GM23338 (cell line): ENCODE measurements at regions not wholly inside any gene's neighbourhood (a gene's known extent, or its start where the extent isn't known, plus 50 kb on each side); places are given as distances from the start of the nearest gene placed in this dataset.

Experiments used
- ATAC-seq: fragments of 200-7000 bp; cut with Tn5 transposase; 3 replicates; pipeline ENCODE4 v1.9.1; 2020
- DNase-seq: peaks from one replicate; pipeline ENCODE4 v3.0.0-alpha.2; 2015; ENCODE audit warnings: low spot score
- H2AFZ ChIP-seq: fragments of 200-600 bp; sonication (generic); 2 replicates; pipeline ENCODE4 v1.8.0; 2016; ENCODE audit warnings: antibody characterized with exemption, mild to moderate bottlenecking, moderate library complexity
- H3F3A ChIP-seq: fragments of 200-600 bp; sonication (generic); replicated peaks from 2 replicates; pipeline ENCODE4 v1.8.0; 2017; ENCODE audit warnings: antibody characterized with exemption, mixed run types, low read depth
- H3K27ac ChIP-seq: fragments of 200-600 bp; sonication (generic); 2 replicates; pipeline ENCODE4 v1.6.1; 2016; ENCODE audit warnings: low read depth
- H3K27me3 ChIP-seq: fragments of 200-600 bp; sonication (generic); 2 replicates; pipeline ENCODE4 v1.8.0; 2016; ENCODE audit warnings: mild to moderate bottlenecking, mixed run types, moderate library complexity; ENCODE audit not compliant: insufficient read depth
- H3K36me3 ChIP-seq: fragments of 200-600 bp; sonication (generic); 2 replicates; pipeline ENCODE4 v1.8.0; 2016; ENCODE audit warnings: mild to moderate bottlenecking; ENCODE audit not compliant: insufficient read depth
- H3K4me1 ChIP-seq: fragments of 200-600 bp; sonication (generic); 2 replicates; pipeline ENCODE4 v1.8.0; 2016; ENCODE audit warnings: mild to moderate bottlenecking, moderate library complexity; ENCODE audit not compliant: insufficient read depth
- H3K4me2 ChIP-seq: fragments of 200-600 bp; sonication (generic); 2 replicates; pipeline ENCODE4 v1.7.1; 2017; ENCODE audit warnings: mixed run types
- H3K4me3 ChIP-seq: fragments of 200-600 bp; sonication (generic); 2 replicates; pipeline ENCODE4 v1.6.1; 2016; ENCODE audit warnings: mixed run types
- H3K79me2 ChIP-seq: fragments of 200-600 bp; sonication (generic); replicated peaks from 2 replicates; pipeline ENCODE4 v1.8.0; 2017; ENCODE audit warnings: mild to moderate bottlenecking; ENCODE audit not compliant: insufficient read depth
- H3K9me2 ChIP-seq: fragments of 200-600 bp; sonication (generic); 2 replicates; pipeline ENCODE4 v1.8.0; 2017; ENCODE audit not compliant: insufficient read depth
- H4K20me1 ChIP-seq: fragments of 200-600 bp; sonication (generic); replicated peaks from 2 replicates; pipeline ENCODE4 v1.8.0; 2017; ENCODE audit warnings: mild to moderate bottlenecking; ENCODE audit not compliant: insufficient read depth
- H3K27ac Mint-ChIP-seq: 2 replicates; pipeline ENCODE4 v1.8.0; 2020; ENCODE audit warnings: inconsistent platforms, mild to moderate bottlenecking, moderate library complexity, mixed read lengths
- H3K27me3 Mint-ChIP-seq: 3 replicates; pipeline ENCODE4 v1.8.0; 2022; ENCODE audit warnings: low read depth, mild to moderate bottlenecking, moderate library complexity, mixed read lengths, inconsistent platforms; ENCODE audit not compliant: insufficient read depth, poor library complexity
- H3K36me3 Mint-ChIP-seq: 3 replicates; pipeline ENCODE4 v1.8.0; 2021; ENCODE audit warnings: low read depth, mild to moderate bottlenecking, inconsistent platforms, moderate library complexity, mixed read lengths
- H3K4me1 Mint-ChIP-seq: 3 replicates; pipeline ENCODE4 v1.8.0; 2020; ENCODE audit warnings: mild to moderate bottlenecking, inconsistent platforms, mixed read lengths
- H3K4me3 Mint-ChIP-seq: 3 replicates; pipeline ENCODE4 v1.8.0; 2021; ENCODE audit warnings: moderate library complexity, mild to moderate bottlenecking, inconsistent platforms, mixed read lengths
- H3K9me3 Mint-ChIP-seq: 3 replicates; pipeline ENCODE4 v1.8.0; 2020; ENCODE audit warnings: moderate library complexity, mild to moderate bottlenecking, inconsistent platforms, mixed read lengths
- ETS1 ChIP-seq: IDR thresholded peaks from 2 replicates; pipeline ENCODE4 v1.6.1; 2016; ENCODE audit warnings: antibody characterized with exemption
- EZH2 ChIP-seq: fragments of 200-600 bp; sonication (generic); IDR thresholded peaks from one replicate; pipeline ENCODE4 v1.8.0; 2017; ENCODE audit warnings: antibody characterized with exemption, mild to moderate bottlenecking, low read depth; ENCODE audit not compliant: unreplicated experiment
- EZH2phosphoT487 ChIP-seq: fragments of 200-600 bp; sonication (generic); IDR thresholded peaks from one replicate; pipeline ENCODE4 v1.8.1; 2018; ENCODE audit warnings: antibody characterized with exemption; ENCODE audit not compliant: unreplicated experiment
- JUNB ChIP-seq: IDR thresholded peaks from one replicate; pipeline ENCODE4 v1.6.1; 2016; ENCODE audit warnings: antibody characterized with exemption; ENCODE audit not compliant: unreplicated experiment
- NANOG ChIP-seq: IDR thresholded peaks from 2 replicates; pipeline ENCODE4 v1.6.1; 2016; ENCODE audit warnings: antibody characterized with exemption, borderline replicate concordance
- POLR2AphosphoS5 ChIP-seq: IDR thresholded peaks from 2 replicates; pipeline ENCODE4 v1.6.1; 2016; ENCODE audit warnings: antibody characterized with exemption, low read depth
- STAT1 ChIP-seq: IDR thresholded peaks from one replicate; pipeline ENCODE4 v1.6.1; 2016; ENCODE audit warnings: antibody characterized with exemption; ENCODE audit not compliant: unreplicated experiment
- ZNF114 ChIP-seq: fragments of 250-450 bp; sonication (Bioruptor Pico); IDR thresholded peaks from 2 replicates; pipeline ENCODE4 v1.5.0; 2020; ENCODE audit warnings: mild to moderate bottlenecking, moderate library complexity
- ZNF331 ChIP-seq: fragments of 250-450 bp; sonication (Bioruptor Pico); IDR thresholded peaks from 2 replicates; pipeline ENCODE4 v1.5.0; 2020; ENCODE audit warnings: low read depth, mild to moderate bottlenecking, moderate library complexity
- TF ChIP-seq, protein P1 (sequence below): IDR thresholded peaks from one replicate; pipeline ENCODE4 v1.6.1; 2018; ENCODE audit warnings: antibody characterized with exemption; ENCODE audit not compliant: unreplicated experiment
- TF ChIP-seq, protein P2 (sequence below), 2 experiments: fragments of 200-600 bp in 1 of 2; sonication (generic) in 1 of 2; conservative IDR thresholded peaks; 2 replicates each; pipeline versions ENCODE4 v1.5.1 to v1.6.1; 2016 to 2017; ENCODE audit warnings: antibody characterized with exemption in 2 of 2, low read depth in 2 of 2, mild to moderate bottlenecking in 2 of 2, moderate library complexity in 1 of 2

GRCh38 chr5:60336491-60336890 is 363.5 kb downstream of the DEPDC1B start:
- no peak overlapping the region for H3K27ac ChIP-seq
- no peaks in the 10 kb centered on the region; the same call in 2 of the 3 replicates for H3K4me1 Mint-ChIP-seq
- no peaks in the 10 kb centered on the region for H3K79me2 ChIP-seq
- no peaks in the 10 kb centered on the region for H3K9me3 Mint-ChIP-seq
- no peak for TF ChIP-seq NANOG
- no peak for TF ChIP-seq EZH2
- no peaks in the 10 kb centered on the region for H3K27me3 ChIP-seq
- no peaks in the 10 kb centered on the region for H3K36me3 ChIP-seq
- no peaks in the 10 kb centered on the region; the same call in 1 of the 2 replicates for H4K20me1 ChIP-seq
- H3K36me3 Mint-ChIP-seq = no peaks in the 10 kb centered on the region
- H3F3A ChIP-seq = no peaks in the 10 kb centered on the region
- no peaks in the 10 kb centered on the region for H3K27me3 Mint-ChIP-seq
- no peaks in the 10 kb centered on the region for H3K4me1 ChIP-seq
- no peak overlapping the region for H3K27ac Mint-ChIP-seq
- no peak overlapping the region for H3K4me2 ChIP-seq
- ATAC-seq (no peak), DNase-seq (no peak)
- H3K9me2 ChIP-seq = no peaks in the 10 kb centered on the region
- no peak overlapping the region for H3K4me3 Mint-ChIP-seq
- no peak overlapping the region for H2AFZ ChIP-seq
- no peak overlapping the region for H3K4me3 ChIP-seq

DNA sequence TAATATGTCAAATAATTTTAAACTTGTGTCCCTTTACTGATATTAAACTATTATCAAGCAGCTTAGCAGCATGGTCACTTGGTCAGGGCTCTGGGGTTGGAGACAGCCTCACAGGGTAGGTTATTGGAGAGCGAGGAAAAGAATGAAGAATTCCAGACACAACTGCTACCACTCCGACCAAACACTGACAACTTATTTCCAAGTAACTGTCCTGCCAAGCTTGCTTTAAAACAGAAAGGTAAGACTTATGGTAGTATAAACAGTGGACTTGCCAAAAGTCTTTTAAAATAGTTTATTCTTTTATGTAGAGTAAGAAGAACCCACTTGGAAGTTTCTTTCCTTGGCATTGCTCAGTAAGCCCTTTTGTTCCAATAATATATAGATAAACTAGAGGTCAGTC is 364.1 kb downstream of the DEPDC1B start:
- H4K20me1 ChIP-seq = no peaks in the 10 kb centered on the region; the same call in 1 of the 2 replicates
- Mint-ChIP-seq H3K27ac (no peak overlapping the region), H3K9me3 (no peaks in the 10 kb centered on the region), H3K36me3 (no peaks in the 10 kb centered on the region), H3K4me3 (no peak overlapping the region), H3K27me3 (no peaks in the 10 kb centered on the region), H3K4me1 (peaks cover 4% of the 10 kb centered on the region; the same call in 2 of the 3 replicates)
- H3K79me2 ChIP-seq = no peaks in the 10 kb centered on the region
- no peak for ATAC-seq
- H2AFZ ChIP-seq = no peak overlapping the region
- no peaks in the 10 kb centered on the region for H3F3A ChIP-seq
- no peak overlapping the region for H3K4me3 ChIP-seq
- no peak overlapping the region for H3K4me2 ChIP-seq
- H3K36me3 ChIP-seq = no peaks in the 10 kb centered on the region
- no peaks in the 10 kb centered on the region for H3K9me2 ChIP-seq
- H3K27me3 ChIP-seq = no peaks in the 10 kb centered on the region
- DNase-seq = no peak
- H3K4me1 ChIP-seq = no peaks in the 10 kb centered on the region
- H3K27ac ChIP-seq = no peak overlapping the region
- TF ChIP-seq, protein P1, sequence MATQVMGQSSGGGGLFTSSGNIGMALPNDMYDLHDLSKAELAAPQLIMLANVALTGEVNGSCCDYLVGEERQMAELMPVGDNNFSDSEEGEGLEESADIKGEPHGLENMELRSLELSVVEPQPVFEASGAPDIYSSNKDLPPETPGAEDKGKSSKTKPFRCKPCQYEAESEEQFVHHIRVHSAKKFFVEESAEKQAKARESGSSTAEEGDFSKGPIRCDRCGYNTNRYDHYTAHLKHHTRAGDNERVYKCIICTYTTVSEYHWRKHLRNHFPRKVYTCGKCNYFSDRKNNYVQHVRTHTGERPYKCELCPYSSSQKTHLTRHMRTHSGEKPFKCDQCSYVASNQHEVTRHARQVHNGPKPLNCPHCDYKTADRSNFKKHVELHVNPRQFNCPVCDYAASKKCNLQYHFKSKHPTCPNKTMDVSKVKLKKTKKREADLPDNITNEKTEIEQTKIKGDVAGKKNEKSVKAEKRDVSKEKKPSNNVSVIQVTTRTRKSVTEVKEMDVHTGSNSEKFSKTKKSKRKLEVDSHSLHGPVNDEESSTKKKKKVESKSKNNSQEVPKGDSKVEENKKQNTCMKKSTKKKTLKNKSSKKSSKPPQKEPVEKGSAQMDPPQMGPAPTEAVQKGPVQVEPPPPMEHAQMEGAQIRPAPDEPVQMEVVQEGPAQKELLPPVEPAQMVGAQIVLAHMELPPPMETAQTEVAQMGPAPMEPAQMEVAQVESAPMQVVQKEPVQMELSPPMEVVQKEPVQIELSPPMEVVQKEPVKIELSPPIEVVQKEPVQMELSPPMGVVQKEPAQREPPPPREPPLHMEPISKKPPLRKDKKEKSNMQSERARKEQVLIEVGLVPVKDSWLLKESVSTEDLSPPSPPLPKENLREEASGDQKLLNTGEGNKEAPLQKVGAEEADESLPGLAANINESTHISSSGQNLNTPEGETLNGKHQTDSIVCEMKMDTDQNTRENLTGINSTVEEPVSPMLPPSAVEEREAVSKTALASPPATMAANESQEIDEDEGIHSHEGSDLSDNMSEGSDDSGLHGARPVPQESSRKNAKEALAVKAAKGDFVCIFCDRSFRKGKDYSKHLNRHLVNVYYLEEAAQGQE = no peak
- no peak for TF ChIP-seq ZNF114
- no peak for TF ChIP-seq JUNB
- no peak for TF ChIP-seq EZH2phosphoT487
- no peak for TF ChIP-seq POLR2AphosphoS5
- no peak for TF ChIP-seq NANOG
- TF ChIP-seq ZNF331 (CRISPR knock-in tag) = no peak
- no peak for TF ChIP-seq ETS1
- TF ChIP-seq STAT1 = no peak
- TF ChIP-seq, protein P2, sequence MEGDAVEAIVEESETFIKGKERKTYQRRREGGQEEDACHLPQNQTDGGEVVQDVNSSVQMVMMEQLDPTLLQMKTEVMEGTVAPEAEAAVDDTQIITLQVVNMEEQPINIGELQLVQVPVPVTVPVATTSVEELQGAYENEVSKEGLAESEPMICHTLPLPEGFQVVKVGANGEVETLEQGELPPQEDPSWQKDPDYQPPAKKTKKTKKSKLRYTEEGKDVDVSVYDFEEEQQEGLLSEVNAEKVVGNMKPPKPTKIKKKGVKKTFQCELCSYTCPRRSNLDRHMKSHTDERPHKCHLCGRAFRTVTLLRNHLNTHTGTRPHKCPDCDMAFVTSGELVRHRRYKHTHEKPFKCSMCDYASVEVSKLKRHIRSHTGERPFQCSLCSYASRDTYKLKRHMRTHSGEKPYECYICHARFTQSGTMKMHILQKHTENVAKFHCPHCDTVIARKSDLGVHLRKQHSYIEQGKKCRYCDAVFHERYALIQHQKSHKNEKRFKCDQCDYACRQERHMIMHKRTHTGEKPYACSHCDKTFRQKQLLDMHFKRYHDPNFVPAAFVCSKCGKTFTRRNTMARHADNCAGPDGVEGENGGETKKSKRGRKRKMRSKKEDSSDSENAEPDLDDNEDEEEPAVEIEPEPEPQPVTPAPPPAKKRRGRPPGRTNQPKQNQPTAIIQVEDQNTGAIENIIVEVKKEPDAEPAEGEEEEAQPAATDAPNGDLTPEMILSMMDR (conservative IDR thresholded peaks at IDR 0.05; ENCODE audit: low read depth in 2 of 2) = no peak
